Gastroesophageal sphincter (tissue), 4 donors: ENCODE measurements at regions not wholly inside any gene's neighbourhood (a gene's known extent, or its start where the extent isn't known, plus 50 kb on each side); places are given as distances from the start of the nearest gene placed in this dataset.

ENCODE experiments used
- ATAC-seq: fragments of 150-250 bp; one replicate; pipeline ENCODE4 v1.9.1; 2016; ENCODE audit warnings: mild to moderate bottlenecking, moderate library complexity
- H3K27ac ChIP-seq, 4 donors: fragments of 200-600 bp; sonication (generic) in 3 of 4; 1 replicate in 3 of 4; 2 replicates in 1 of 4; pipeline ENCODE4 v1.5.1; 2016 to 2019
- H3K27me3 ChIP-seq: fragments of 200-600 bp; sonication (generic); one replicate; pipeline ENCODE4 v1.5.1; 2019
- H3K36me3 ChIP-seq, 2 donors: fragments of 200-600 bp; sonication (generic); one replicate each; pipeline ENCODE4 v1.5.1; 2019; ENCODE audit warnings: control low read depth in 1 of 2
- H3K4me1 ChIP-seq, 3 donors: fragments of 200-600 bp; sonication (generic); 1 replicate in 2 of 3; 2 replicates in 1 of 3; pipeline ENCODE4 v1.5.1; 2016 to 2019; ENCODE audit warnings: control low read depth in 2 of 3
- H3K4me3 ChIP-seq, 2 donors: fragments of 200-600 bp; sonication (generic); one replicate each; pipeline ENCODE4 v1.5.1; 2019; ENCODE audit warnings: mild to moderate bottlenecking in 1 of 2, moderate library complexity in 1 of 2
- H3K9me3 ChIP-seq, 3 donors: fragments of 200-600 bp; sonication (generic); one replicate each; pipeline ENCODE4 v1.5.1; 2017 to 2019; ENCODE audit warnings: control low read depth in 2 of 3
- EP300 ChIP-seq: sonication (generic); formaldehyde crosslinking; IDR thresholded peaks from one replicate; pipeline ENCODE4 v1.6.1; 2017; ENCODE audit warnings: antibody characterized with exemption, mild to moderate bottlenecking
- POLR2A ChIP-seq, 2 donors: fragments of 450-650 bp; IDR thresholded peaks; one replicate each; pipeline ENCODE4 v1.6.1; 2017; ENCODE audit warnings: antibody characterized with exemption in 2 of 2, mild to moderate bottlenecking in 2 of 2, moderate library complexity in 1 of 2
- POLR2AphosphoS5 ChIP-seq: sonication (generic); formaldehyde crosslinking; IDR thresholded peaks from one replicate; pipeline ENCODE4 v1.6.1; 2017; ENCODE audit warnings: antibody characterized with exemption
- WGBS, 2 donors: methylation state at CpG; one replicate each; pipeline ENCODE4 v1.1.5; 2018; ENCODE audit warnings: low coverage in 1 of 2; 5-methylcytosine and 5-hydroxymethylcytosine counted together
- TF ChIP-seq, protein P1 (sequence below), 4 experiments: fragments of 200-600 bp in 2 of 4; fragments of 450-650 bp in 2 of 4; sonication (generic) in 1 of 4; IDR thresholded peaks; one replicate each; pipeline ENCODE4 v1.5.1; 2017 to 2019; ENCODE audit warnings: antibody characterized with exemption in 4 of 4, mild to moderate bottlenecking in 2 of 4, moderate library complexity in 2 of 4

- Histone ChIP-seq H3K9me3 (peaks cover 0 to 10% (median 0%) of the 10 kb centered on the region in 3 donors), H3K27me3 (no peaks in the 10 kb centered on the region), H3K27ac (no peak overlapping the region), H3K4me1 (no peaks in the 10 kb centered on the region), H3K36me3 (no peaks in the 10 kb centered on the region), H3K4me3 (no peak overlapping the region)
- TF ChIP-seq, protein P1, sequence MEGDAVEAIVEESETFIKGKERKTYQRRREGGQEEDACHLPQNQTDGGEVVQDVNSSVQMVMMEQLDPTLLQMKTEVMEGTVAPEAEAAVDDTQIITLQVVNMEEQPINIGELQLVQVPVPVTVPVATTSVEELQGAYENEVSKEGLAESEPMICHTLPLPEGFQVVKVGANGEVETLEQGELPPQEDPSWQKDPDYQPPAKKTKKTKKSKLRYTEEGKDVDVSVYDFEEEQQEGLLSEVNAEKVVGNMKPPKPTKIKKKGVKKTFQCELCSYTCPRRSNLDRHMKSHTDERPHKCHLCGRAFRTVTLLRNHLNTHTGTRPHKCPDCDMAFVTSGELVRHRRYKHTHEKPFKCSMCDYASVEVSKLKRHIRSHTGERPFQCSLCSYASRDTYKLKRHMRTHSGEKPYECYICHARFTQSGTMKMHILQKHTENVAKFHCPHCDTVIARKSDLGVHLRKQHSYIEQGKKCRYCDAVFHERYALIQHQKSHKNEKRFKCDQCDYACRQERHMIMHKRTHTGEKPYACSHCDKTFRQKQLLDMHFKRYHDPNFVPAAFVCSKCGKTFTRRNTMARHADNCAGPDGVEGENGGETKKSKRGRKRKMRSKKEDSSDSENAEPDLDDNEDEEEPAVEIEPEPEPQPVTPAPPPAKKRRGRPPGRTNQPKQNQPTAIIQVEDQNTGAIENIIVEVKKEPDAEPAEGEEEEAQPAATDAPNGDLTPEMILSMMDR (IDR thresholded peaks at IDR 0.05): no peak
- no peak for TF ChIP-seq EP300
- ATAC-seq: no peak
These were observed 256.3 kb downstream of the OGFRL1 start for GRCh38 chr6:71544906-71545305.

DNA sequence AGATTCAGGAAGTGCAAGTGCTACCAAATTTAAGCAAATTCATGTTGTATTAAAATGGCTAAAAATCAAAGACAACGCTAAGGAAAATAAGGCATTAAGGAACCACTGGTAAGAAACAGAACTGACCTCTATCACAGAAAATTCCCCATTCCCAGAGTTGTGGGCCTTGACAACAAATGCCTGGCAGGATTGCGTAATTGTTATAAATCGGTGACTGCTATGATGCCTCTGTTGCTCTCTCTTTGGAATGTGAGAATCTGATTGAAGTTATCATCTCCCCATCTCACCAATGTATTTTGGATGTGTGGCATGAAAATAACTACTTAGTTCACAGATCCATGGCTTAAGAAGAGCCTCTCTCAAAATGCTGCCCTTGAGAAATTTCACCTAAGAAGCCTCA, 257.3 kb downstream of the OGFRL1 start:
- Histone ChIP-seq H3K9me3 (peaks cover 0 to 10% (median 0%) of the 10 kb centered on the region in 3 donors), H3K27me3 (no peaks in the 10 kb centered on the region), H3K36me3 (no peaks in the 10 kb centered on the region), H3K4me3 (no peak overlapping the region), H3K4me1 (no peaks in the 10 kb centered on the region), H3K27ac (no peak overlapping the region)
- ATAC-seq: no peak
- no peak for TF ChIP-seq POLR2AphosphoS5
- TF ChIP-seq POLR2A (IDR thresholded peaks at IDR 0.05): no peak
- TF ChIP-seq EP300: no peak
- TF ChIP-seq, protein P1 (IDR thresholded peaks at IDR 0.05): no peak
- 93 to 95% methylated on average over 3 of the region's 3 CpGs for WGBS, 2 donors

GRCh38 chr6:71551798-71552197, 263.2 kb downstream of the OGFRL1 start:
- H3K4me1 ChIP-seq: no peaks in the 10 kb centered on the region
- H3K27me3 ChIP-seq: no peaks in the 10 kb centered on the region
- ATAC-seq: no peak
- no peak overlapping the region for H3K4me3 ChIP-seq
- no peaks in the 10 kb centered on the region for H3K36me3 ChIP-seq
- peaks cover 0 to 32% (median 0%) of the 10 kb centered on the region in 3 donors for H3K9me3 ChIP-seq
- 86 to 100% methylated on average over 1 to 2 of the region's 3 CpGs for WGBS, 2 donors
- no peak overlapping the region for H3K27ac ChIP-seq
- TF ChIP-seq EP300 (no peak), POLR2A (IDR thresholded peaks at IDR 0.05) (no peak), POLR2AphosphoS5 (no peak)
- TF ChIP-seq, protein P1 (IDR thresholded peaks at IDR 0.05): no peak

DNA sequence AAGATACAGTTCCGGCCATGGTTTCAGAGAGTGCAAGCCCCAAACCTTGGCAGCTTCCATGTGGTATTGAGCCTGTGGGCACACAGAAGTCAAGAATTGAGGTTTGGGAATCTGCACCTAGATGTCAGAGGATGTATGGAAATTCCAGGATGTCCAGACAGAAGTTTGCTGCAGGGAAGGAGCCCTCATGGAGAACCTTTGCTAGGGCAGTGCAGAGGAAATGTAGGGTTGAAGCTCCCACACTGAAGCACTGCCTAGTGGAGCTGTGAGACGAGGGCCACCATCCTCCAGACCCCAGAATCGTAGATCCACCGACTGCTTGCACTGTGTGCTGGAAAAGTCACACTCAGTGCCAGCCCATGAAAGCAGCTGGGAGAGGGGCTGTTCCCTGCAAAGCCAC, 267.5 kb downstream of the OGFRL1 start:
- H3K4me3 ChIP-seq: no peak overlapping the region

DNA sequence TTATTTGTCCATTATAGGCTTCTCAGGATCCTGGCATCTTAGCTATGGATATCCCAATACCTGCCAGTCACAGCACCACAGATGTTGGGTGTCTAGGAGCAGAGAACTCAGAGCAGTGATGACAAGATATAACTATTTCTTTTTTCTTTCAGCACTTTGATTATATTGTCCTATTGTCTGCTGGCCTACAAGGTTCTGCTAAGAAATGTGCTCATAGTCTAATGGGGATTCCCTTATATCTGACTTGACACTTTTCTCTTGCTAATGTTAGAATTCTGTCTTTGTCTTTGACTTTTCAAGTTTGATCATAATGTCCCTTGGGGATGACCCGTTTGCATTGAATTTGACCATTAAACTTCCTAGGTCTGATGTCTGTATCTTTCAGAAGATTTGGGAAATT, 270.4 kb downstream of the OGFRL1 start:
- no peaks in the 10 kb centered on the region for H3K36me3 ChIP-seq
- TF ChIP-seq POLR2A (IDR thresholded peaks at IDR 0.05) (no peak), POLR2AphosphoS5 (no peak), EP300 (no peak)
- TF ChIP-seq, protein P1 (IDR thresholded peaks at IDR 0.05): no peak
- H3K4me3 ChIP-seq: no peak overlapping the region
- 64 to 100% methylated on average over 1 of the region's 1 CpG for WGBS, 2 donors
- H3K9me3 ChIP-seq: peaks cover 0 to 42% (median 0%) of the 10 kb centered on the region in 3 donors
- no peaks in the 10 kb centered on the region for H3K4me1 ChIP-seq
- H3K27me3 ChIP-seq: no peaks in the 10 kb centered on the region
- no peak for ATAC-seq
- no peak overlapping the region for H3K27ac ChIP-seq

More for the DNA sequence above, 267.5 kb downstream of the OGFRL1 start:
- 100% methylated on average over 2 to 3 of the region's 4 CpGs for WGBS, 2 donors
- H3K4me1 ChIP-seq: no peaks in the 10 kb centered on the region
- TF ChIP-seq POLR2AphosphoS5 (no peak), EP300 (no peak), POLR2A (IDR thresholded peaks at IDR 0.05) (no peak)
- TF ChIP-seq, protein P1 (IDR thresholded peaks at IDR 0.05): no peak
- no peaks in the 10 kb centered on the region for H3K27me3 ChIP-seq
- H3K27ac ChIP-seq: no peak overlapping the region
- H3K36me3 ChIP-seq: no peaks in the 10 kb centered on the region
- H3K9me3 ChIP-seq: peaks cover 0 to 51% (median 0%) of the 10 kb centered on the region in 3 donors
- ATAC-seq: no peak
